ENCODE measurements at regions not wholly inside any gene's neighbourhood (a gene's known extent, or its start where the extent isn't known, plus 50 kb on each side); places are given as distances from the start of the nearest gene placed in this dataset.

GRCh38 chr5:2013301-2014057 is 130.8 kb upstream of the IRX4 start:
- DNase-seq: no peak

GRCh38 chr5:2012885-2013284 is 130.2 kb upstream of the IRX4 start:
- no peak for DNase-seq

GRCh38 chr5:2011481-2012411 is 129.0 kb upstream of the IRX4 start:
- DNase-seq: no peak

GRCh38 chr5:2010940-2011339 is 128.2 kb upstream of the IRX4 start:
- no peak for DNase-seq

- no peak for DNase-seq
These were observed 127.5 kb upstream of the IRX4 start for GRCh38 chr5:2009986-2010914.

GRCh38 chr5:2008851-2009629 is 126.3 kb upstream of the IRX4 start:
- no peak for DNase-seq

- DNase-seq: no peak
These were observed 125.3 kb upstream of the IRX4 start for GRCh38 chr5:2007878-2008501.

- DNase-seq: no peak
These were observed 124.8 kb upstream of the IRX4 start for GRCh38 chr5:2007496-2007877.

- no peak for DNase-seq
These were observed 124.2 kb upstream of the IRX4 start for GRCh38 chr5:2006971-2007291.

- no peak for DNase-seq
These were observed 123.7 kb upstream of the IRX4 start for GRCh38 chr5:2006193-2006970.

GRCh38 chr5:2005101-2006041 is 122.6 kb upstream of the IRX4 start:
- no peak for DNase-seq

GRCh38 chr5:2003690-2004365 is 121.1 kb upstream of the IRX4 start:
- no peak for DNase-seq

GRCh38 chr5:2003206-2003605 is 120.5 kb upstream of the IRX4 start:
- DNase-seq: no peak

GRCh38 chr5:2001300-2001699 is 118.6 kb upstream of the IRX4 start:
- DNase-seq: no peak

GRCh38 chr5:2000591-2000990 is 117.9 kb upstream of the IRX4 start:
- no peak for DNase-seq

- no peak for DNase-seq
These were observed 117.1 kb upstream of the IRX4 start for GRCh38 chr5:1999794-2000193.

GRCh38 chr5:1998716-1999317 is 116.1 kb upstream of the IRX4 start:
- no peak for DNase-seq

- DNase-seq: no peak
These were observed 115.6 kb upstream of the IRX4 start for GRCh38 chr5:1998348-1998669.

Measured in activated CD4-positive, CD25-positive, alpha-beta regulatory T cell treated with anti-CD3 and anti-CD28 coated beads, Interleukin-2, amount 50 U/mL, for 72 hours (primary cell).